ENCODE measurements at regions not wholly inside any gene's neighbourhood (a gene's known extent, or its start where the extent isn't known, plus 50 kb on each side); places are given as distances from the start of the nearest gene placed in this dataset.

GRCh38 chr6:14606353-14606752 lies 488.8 kb downstream of the CD83 start:
- in situ Hi-C loops (cut with MboI; ENCODE audit: low pct_unique_long_range_greater_than_20kb, low sequenced_read_pairs, unreplicated experiment), result no loop called here
- TF ChIP-seq CTCF (IDR thresholded peaks at IDR 0.05; ENCODE audit: extremely low read depth, insufficient read depth, missing control alignments), result no peak
- no peak for DNase-seq (ENCODE audit: low spot score)

GRCh38 chr6:14610141-14610540 lies 492.6 kb downstream of the CD83 start:
- DNase-seq (ENCODE audit: low spot score), result no peak
- in situ Hi-C loops (cut with MboI; ENCODE audit: low pct_unique_long_range_greater_than_20kb, low sequenced_read_pairs, unreplicated experiment), result no loop called here
- no peak for TF ChIP-seq CTCF (IDR thresholded peaks at IDR 0.05; ENCODE audit: extremely low read depth, insufficient read depth, missing control alignments)

GRCh38 chr6:14612016-14612980 lies 494.7 kb downstream of the CD83 start:
- DNase-seq (ENCODE audit: low spot score), result no peak
- no peak for TF ChIP-seq CTCF (IDR thresholded peaks at IDR 0.05; ENCODE audit: extremely low read depth, insufficient read depth, missing control alignments)
- in situ Hi-C loops (cut with MboI; ENCODE audit: low pct_unique_long_range_greater_than_20kb, low sequenced_read_pairs, unreplicated experiment), result no loop called here

GRCh38 chr6:14614631-14615030 lies 497.1 kb downstream of the CD83 start:
- in situ Hi-C loops (cut with MboI; ENCODE audit: low pct_unique_long_range_greater_than_20kb, low sequenced_read_pairs, unreplicated experiment), result no loop called here
- no peak for DNase-seq (ENCODE audit: low spot score)
- TF ChIP-seq CTCF (IDR thresholded peaks at IDR 0.05; ENCODE audit: extremely low read depth, insufficient read depth, missing control alignments), result no peak

- in situ Hi-C loops (cut with MboI; ENCODE audit: low pct_unique_long_range_greater_than_20kb, low sequenced_read_pairs, unreplicated experiment), result no loop called here
- DNase-seq (ENCODE audit: low spot score), result no peak
Measured at GRCh38 chr6:14616656-14617055, 499.1 kb downstream of the CD83 start.

GRCh38 chr6:14618759-14619418 lies 501.3 kb downstream of the CD83 start:
- TF ChIP-seq CTCF (IDR thresholded peaks at IDR 0.05; ENCODE audit: extremely low read depth, insufficient read depth, missing control alignments), result no peak
- DNase-seq (ENCODE audit: low spot score), result no peak
- in situ Hi-C loops (cut with MboI; ENCODE audit: low pct_unique_long_range_greater_than_20kb, low sequenced_read_pairs, unreplicated experiment), result no loop called here

More at GRCh38 chr6:14616656-14617055, 499.1 kb downstream of the CD83 start:
- TF ChIP-seq CTCF (IDR thresholded peaks at IDR 0.05; ENCODE audit: extremely low read depth, insufficient read depth, missing control alignments), result no peak

All from GM13977 (cell line).